Activated CD4-positive, alpha-beta memory T cell treated with anti-CD3 and anti-CD28 coated beads, Interleukin-2, amount 10 ng/mL, durations not matched to agents 7 days and 5 days (primary cell): ENCODE measurements at regions not wholly inside any gene's neighbourhood (a gene's known extent, or its start where the extent isn't known, plus 50 kb on each side); places are given as distances from the start of the nearest gene placed in this dataset.

Experiments
- CTCF ChIA-PET: fragments of 350-600 bp; sonication (Branson Sonifier 250); formaldehyde crosslinking; loops from one replicate; lab custom pipeline; 2021; ENCODE audit warnings: antibody characterized with exemption, inconsistent platforms; lab: Charles Lee
- POLR2A ChIA-PET: fragments of 350-600 bp; sonication (Branson Sonifier 250); formaldehyde crosslinking; loops from one replicate; lab custom pipeline; 2021; ENCODE audit warnings: antibody characterized with exemption; lab: Charles Lee
- DNase-seq: peaks from one replicate; pipeline ENCODE4 v3.0.0-alpha.2; 2020
- H3K27ac Mint-ChIP-seq: one replicate; pipeline ENCODE4 v1.8.0; 2021; ENCODE audit warnings: mild to moderate bottlenecking, mixed read lengths
- H3K27me3 Mint-ChIP-seq: one replicate; pipeline ENCODE4 v1.8.0; 2021; ENCODE audit warnings: mixed read lengths
- H3K36me3 Mint-ChIP-seq: one replicate; pipeline ENCODE4 v1.8.0; 2021; ENCODE audit warnings: low read depth, mixed read lengths
- H3K4me1 Mint-ChIP-seq: one replicate; pipeline ENCODE4 v1.8.0; 2021; ENCODE audit warnings: mixed read lengths
- H3K4me3 Mint-ChIP-seq: one replicate; pipeline ENCODE4 v1.8.0; 2021; ENCODE audit warnings: mild to moderate bottlenecking, mixed read lengths
- H3K9me3 Mint-ChIP-seq: one replicate; pipeline ENCODE4 v1.8.0; 2021; ENCODE audit warnings: mixed read lengths

GRCh38 chr6:140867336-140867735 lies 1265.4 kb upstream of the GJE1 start:
- Mint-ChIP-seq H3K27me3 (no peaks in the 10 kb centered on the region), H3K36me3 (no peaks in the 10 kb centered on the region), H3K4me1 (no peaks in the 10 kb centered on the region), H3K27ac (no peak overlapping the region), H3K9me3 (no peaks in the 10 kb centered on the region), H3K4me3 (no peak overlapping the region)
- DNase-seq: no peak
- POLR2A ChIA-PET: no interaction called here
- CTCF ChIA-PET: no interaction called here

GRCh38 chr6:140858381-140858971 lies 1274.2 kb upstream of the GJE1 start:
- Mint-ChIP-seq H3K27ac (no peak overlapping the region), H3K4me1 (no peaks in the 10 kb centered on the region), H3K9me3 (no peaks in the 10 kb centered on the region), H3K27me3 (no peaks in the 10 kb centered on the region), H3K36me3 (no peaks in the 10 kb centered on the region), H3K4me3 (no peak overlapping the region)
- POLR2A ChIA-PET: interaction anchor here (0.6 kb wide), 1 partner anchor 18 kb away, joined by 3 read pairs; no protein-coding TSS in a partner anchor
- CTCF ChIA-PET: no interaction called here
- no peak for DNase-seq

DNA sequence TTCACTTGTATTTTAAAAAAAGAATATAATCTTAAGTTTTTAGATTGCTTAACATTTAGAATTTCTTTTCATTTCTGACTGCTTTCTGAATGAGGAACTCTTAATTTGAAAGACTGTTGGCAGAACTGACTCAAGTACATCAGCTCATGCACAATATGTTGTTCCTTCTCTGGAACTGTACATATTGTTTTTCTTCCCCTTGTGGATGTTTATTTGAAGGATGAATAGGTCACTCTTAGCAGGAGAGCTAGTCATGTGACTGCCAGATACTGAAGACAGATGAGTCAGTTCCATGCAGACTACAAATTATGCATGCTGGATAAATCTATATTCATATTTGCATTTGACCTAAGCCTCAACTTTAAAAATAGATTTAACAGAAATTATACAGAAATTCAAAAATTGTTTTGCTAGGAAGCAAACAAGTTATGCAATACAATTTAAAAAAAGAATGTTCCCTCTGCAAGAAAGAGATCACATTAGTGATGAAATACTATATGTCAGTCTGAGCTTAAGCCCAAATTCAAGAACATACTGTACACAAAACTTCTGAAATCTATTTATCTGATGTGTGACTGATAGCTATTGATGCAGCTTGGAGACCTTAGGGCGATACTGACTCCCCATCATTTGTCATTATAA lies 1274.9 kb upstream of the GJE1 start:
- CTCF ChIA-PET: no interaction called here
- no peaks in the 10 kb centered on the region for H3K4me1 Mint-ChIP-seq
- no peaks in the 10 kb centered on the region for H3K27me3 Mint-ChIP-seq
- H3K4me3 Mint-ChIP-seq: no peak overlapping the region
- DNase-seq: no peak
- H3K9me3 Mint-ChIP-seq: no peaks in the 10 kb centered on the region
- no peaks in the 10 kb centered on the region for H3K36me3 Mint-ChIP-seq
- POLR2A ChIA-PET: interaction anchor here (0.6 kb wide), 1 partner anchor 17 kb away, joined by 3 read pairs; no protein-coding TSS in a partner anchor
- H3K27ac Mint-ChIP-seq: no peak overlapping the region

DNA sequence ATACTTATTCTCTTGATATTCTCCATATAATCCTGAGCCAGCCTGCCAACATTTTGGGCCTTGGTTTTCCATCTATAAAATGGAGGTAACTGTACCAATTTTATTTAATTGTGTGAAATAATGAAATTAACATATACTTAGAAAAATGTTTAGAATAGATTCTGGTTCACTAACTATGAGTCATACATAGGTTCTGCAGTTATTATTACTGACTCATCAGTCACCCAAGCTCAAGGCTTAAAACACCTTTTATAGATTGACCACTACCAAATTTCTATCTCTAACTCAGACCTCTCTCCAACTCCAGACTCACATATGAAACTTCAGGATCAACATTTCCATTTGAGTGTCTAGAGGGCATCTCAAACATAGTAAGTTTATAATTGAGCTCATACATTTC lies 1277.2 kb upstream of the GJE1 start:
- DNase-seq: no peak
- ChIA-PET POLR2A (no interaction called here), CTCF (no interaction called here)
- H3K27ac Mint-ChIP-seq: no peak overlapping the region
- no peaks in the 10 kb centered on the region for H3K4me1 Mint-ChIP-seq
- H3K27me3 Mint-ChIP-seq: no peaks in the 10 kb centered on the region
- no peak overlapping the region for H3K4me3 Mint-ChIP-seq
- H3K36me3 Mint-ChIP-seq: no peaks in the 10 kb centered on the region
- H3K9me3 Mint-ChIP-seq: no peaks in the 10 kb centered on the region

DNA sequence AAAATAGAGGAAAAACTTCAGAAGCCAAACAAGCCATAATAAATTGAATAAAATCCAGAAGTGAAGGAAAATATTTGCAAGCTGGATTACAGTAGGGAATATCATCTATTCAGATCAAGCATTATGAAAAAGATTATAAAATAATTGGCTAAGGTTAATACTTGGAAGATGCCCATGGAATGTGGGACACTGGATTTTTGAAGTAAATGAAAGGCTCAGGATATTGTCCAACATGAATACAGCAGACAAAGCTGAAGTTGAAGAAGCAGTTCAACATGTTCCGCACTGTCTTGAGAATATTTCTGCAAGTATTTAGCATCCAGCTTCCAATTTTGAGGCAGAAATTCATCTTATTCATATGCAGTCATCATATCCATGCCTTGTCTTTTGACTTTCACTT lies 1278.4 kb upstream of the GJE1 start:
- H3K9me3 Mint-ChIP-seq: no peaks in the 10 kb centered on the region
- H3K27me3 Mint-ChIP-seq: no peaks in the 10 kb centered on the region
- H3K4me3 Mint-ChIP-seq: no peak overlapping the region
- H3K27ac Mint-ChIP-seq: no peak overlapping the region
- H3K4me1 Mint-ChIP-seq: no peaks in the 10 kb centered on the region
- no peaks in the 10 kb centered on the region for H3K36me3 Mint-ChIP-seq
- POLR2A ChIA-PET: no interaction called here
- no peak for DNase-seq
- CTCF ChIA-PET: no interaction called here

DNA sequence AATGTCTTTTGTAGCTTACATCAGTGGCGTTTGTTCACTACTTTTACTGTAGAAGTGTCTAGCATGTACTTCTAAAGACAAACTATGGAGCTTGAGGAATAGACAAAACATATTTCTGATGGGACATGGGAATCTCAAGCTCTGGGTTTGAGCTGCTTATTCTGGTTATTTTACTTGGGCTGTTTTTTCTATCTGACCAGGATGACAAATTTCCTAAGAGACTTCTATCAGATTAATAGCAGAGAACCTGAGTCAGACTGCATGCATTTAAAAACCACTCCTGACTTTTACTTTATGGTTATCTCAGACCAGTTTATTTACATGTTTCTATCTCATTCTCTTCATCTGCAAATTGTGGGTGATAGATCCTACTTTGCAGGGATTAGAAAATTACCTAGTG lies 1282.3 kb upstream of the GJE1 start:
- Mint-ChIP-seq H3K4me3 (no peak overlapping the region), H3K27ac (no peak overlapping the region), H3K27me3 (no peaks in the 10 kb centered on the region), H3K4me1 (no peaks in the 10 kb centered on the region), H3K36me3 (no peaks in the 10 kb centered on the region), H3K9me3 (no peaks in the 10 kb centered on the region)
- POLR2A ChIA-PET: no interaction called here
- no peak for DNase-seq
- CTCF ChIA-PET: no interaction called here

DNA sequence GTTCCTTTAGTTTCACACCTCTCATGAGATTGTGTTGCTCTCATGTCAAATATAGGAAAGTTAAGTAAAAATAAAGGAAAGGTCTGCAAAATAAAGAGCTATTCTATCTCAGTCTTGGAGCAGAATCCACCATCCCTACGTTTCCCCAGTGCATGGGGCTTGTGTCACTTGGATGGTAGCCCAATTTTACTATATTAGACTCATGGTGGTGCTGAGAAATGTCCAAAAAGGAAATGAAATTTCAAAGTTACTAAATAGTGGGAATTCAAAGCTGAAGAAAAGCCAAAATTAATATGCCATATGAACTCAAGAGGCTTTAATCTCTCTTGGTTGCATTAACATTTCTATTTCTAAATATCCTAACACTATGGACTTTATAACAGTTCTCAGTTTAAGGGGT lies 1283.3 kb upstream of the GJE1 start:
- H3K27ac Mint-ChIP-seq: no peak overlapping the region
- ChIA-PET CTCF (no interaction called here), POLR2A (no interaction called here)

GRCh38 chr6:140847262-140847645 lies 1285.5 kb upstream of the GJE1 start:
- Mint-ChIP-seq H3K4me3 (no peak overlapping the region), H3K4me1 (no peaks in the 10 kb centered on the region), H3K27me3 (no peaks in the 10 kb centered on the region), H3K36me3 (no peaks in the 10 kb centered on the region), H3K27ac (no peak overlapping the region), H3K9me3 (no peaks in the 10 kb centered on the region)
- CTCF ChIA-PET: no interaction called here
- POLR2A ChIA-PET: no interaction called here
- no peak for DNase-seq

More for the DNA sequence above, 1283.3 kb upstream of the GJE1 start:
- no peak overlapping the region for H3K4me3 Mint-ChIP-seq
- no peak for DNase-seq
- no peaks in the 10 kb centered on the region for H3K9me3 Mint-ChIP-seq
- H3K27me3 Mint-ChIP-seq: no peaks in the 10 kb centered on the region
- no peaks in the 10 kb centered on the region for H3K36me3 Mint-ChIP-seq
- no peaks in the 10 kb centered on the region for H3K4me1 Mint-ChIP-seq

- Mint-ChIP-seq H3K27me3 (no peaks in the 10 kb centered on the region), H3K4me1 (no peaks in the 10 kb centered on the region), H3K27ac (no peak overlapping the region), H3K36me3 (no peaks in the 10 kb centered on the region), H3K4me3 (no peak overlapping the region), H3K9me3 (no peaks in the 10 kb centered on the region)
- ChIA-PET POLR2A (no interaction called here), CTCF (no interaction called here)
- DNase-seq: no peak
These were observed 1286.0 kb upstream of the GJE1 start for GRCh38 chr6:140846503-140847261.

DNA sequence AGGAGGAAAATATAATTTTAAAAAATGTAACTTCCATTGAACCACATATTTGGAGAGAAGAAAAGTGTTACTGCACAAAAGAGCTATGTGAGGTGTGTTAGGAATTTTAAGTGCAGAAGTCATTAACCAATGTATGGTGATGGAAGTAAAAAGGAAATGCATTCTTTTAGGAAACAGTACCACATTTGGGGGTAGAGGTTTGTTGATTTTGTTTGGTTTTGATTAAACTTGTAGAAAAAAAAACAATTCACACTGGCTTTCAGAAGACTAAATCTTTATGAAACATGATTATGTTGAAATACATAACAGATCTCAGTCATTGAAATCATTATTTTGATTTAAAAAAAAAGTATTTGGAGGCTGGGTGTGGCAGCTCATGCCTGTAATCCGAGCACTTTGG lies 1287.0 kb upstream of the GJE1 start:
- Mint-ChIP-seq H3K4me3 (no peak overlapping the region), H3K4me1 (no peaks in the 10 kb centered on the region), H3K27ac (no peak overlapping the region), H3K27me3 (no peaks in the 10 kb centered on the region), H3K36me3 (no peaks in the 10 kb centered on the region), H3K9me3 (no peaks in the 10 kb centered on the region)
- ChIA-PET CTCF (no interaction called here), POLR2A (no interaction called here)
- DNase-seq: no peak

DNA sequence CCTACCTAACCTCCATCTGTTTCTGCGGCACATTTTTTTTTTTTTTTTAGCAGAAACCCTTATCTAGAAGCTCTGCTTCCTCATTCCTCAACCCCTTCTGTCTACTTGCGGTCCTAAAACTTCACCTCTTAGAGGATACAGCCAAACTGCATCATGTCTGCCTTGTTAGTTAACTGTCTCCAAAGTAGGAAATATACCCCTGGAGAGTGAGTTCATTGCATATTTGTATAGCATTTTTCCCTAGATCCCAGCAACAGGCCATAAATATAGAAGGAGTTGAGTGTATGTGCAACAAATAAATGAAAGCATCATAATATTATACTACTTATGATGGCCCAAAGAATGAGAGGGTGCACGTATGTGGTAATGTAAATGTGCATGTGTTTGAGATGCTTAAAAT lies 1288.6 kb upstream of the GJE1 start:
- POLR2A ChIA-PET: no interaction called here
- H3K36me3 Mint-ChIP-seq: no peaks in the 10 kb centered on the region
- H3K27me3 Mint-ChIP-seq: no peaks in the 10 kb centered on the region
- H3K27ac Mint-ChIP-seq: no peak overlapping the region
- H3K9me3 Mint-ChIP-seq: no peaks in the 10 kb centered on the region
- DNase-seq: no peak
- H3K4me1 Mint-ChIP-seq: no peaks in the 10 kb centered on the region
- CTCF ChIA-PET: no interaction called here
- H3K4me3 Mint-ChIP-seq: no peak overlapping the region

- H3K27ac Mint-ChIP-seq: no peak overlapping the region
- no peaks in the 10 kb centered on the region for H3K9me3 Mint-ChIP-seq
- no peaks in the 10 kb centered on the region for H3K36me3 Mint-ChIP-seq
- no peak overlapping the region for H3K4me3 Mint-ChIP-seq
- CTCF ChIA-PET: no interaction called here
- POLR2A ChIA-PET: no interaction called here
- no peaks in the 10 kb centered on the region for H3K4me1 Mint-ChIP-seq
- DNase-seq: no peak
- peaks cover 4% of the 10 kb centered on the region for H3K27me3 Mint-ChIP-seq
These were observed 1299.3 kb upstream of the GJE1 start for GRCh38 chr6:140833408-140833807.

DNA sequence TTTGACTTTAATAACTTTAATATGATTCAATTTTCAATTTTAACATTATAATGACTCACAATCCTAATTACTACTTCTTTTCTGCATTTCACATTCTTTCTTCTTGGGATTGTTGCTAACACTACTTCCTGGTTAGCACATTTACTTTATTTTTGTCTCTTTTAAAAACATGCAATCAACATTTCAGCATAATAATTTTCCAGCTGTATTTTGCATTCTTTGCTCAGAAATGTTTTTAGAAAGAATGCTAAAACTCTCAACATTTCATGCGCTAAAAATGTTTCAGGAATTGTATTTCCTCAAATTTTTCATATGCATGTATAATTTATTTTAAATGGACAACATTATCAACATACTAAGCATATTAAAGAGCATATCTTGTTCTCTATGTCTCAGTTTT lies 1302.1 kb upstream of the GJE1 start:
- no peak for DNase-seq
- no peaks in the 10 kb centered on the region for H3K36me3 Mint-ChIP-seq
- no peak overlapping the region for H3K4me3 Mint-ChIP-seq
- H3K27ac Mint-ChIP-seq: no peak overlapping the region
- POLR2A ChIA-PET: no interaction called here
- CTCF ChIA-PET: no interaction called here
- H3K4me1 Mint-ChIP-seq: no peaks in the 10 kb centered on the region
- peaks cover 4% of the 10 kb centered on the region for H3K27me3 Mint-ChIP-seq
- H3K9me3 Mint-ChIP-seq: no peaks in the 10 kb centered on the region

- Mint-ChIP-seq H3K36me3 (no peaks in the 10 kb centered on the region), H3K27me3 (peaks cover 4% of the 10 kb centered on the region), H3K9me3 (no peaks in the 10 kb centered on the region), H3K27ac (no peak overlapping the region), H3K4me3 (no peak overlapping the region), H3K4me1 (no peaks in the 10 kb centered on the region)
- CTCF ChIA-PET: no interaction called here
- no peak for DNase-seq
- POLR2A ChIA-PET: no interaction called here
These were observed 1303.9 kb upstream of the GJE1 start for GRCh38 chr6:140828856-140829255.
